ENCODE measurements at regions not wholly inside any gene's neighbourhood (a gene's known extent, or its start where the extent isn't known, plus 50 kb on each side); places are given as distances from the start of the nearest gene placed in this dataset.
A peak's percentile ranks its signal among the peaks of the same experiment; 100 is the strongest.

- peak overlapping the region in 1 of 3 experiments; percentile 52; a peak in 1 of 7 replicates for H3K27ac Mint-ChIP-seq
Measured at GRCh38 chr4:152189451-152190179, 346.3 kb downstream of the FBXW7 start.

More at GRCh38 chr4:152189451-152190179, 346.3 kb downstream of the FBXW7 start:
- no peaks in the 10 kb centered on the region; the same call in 1 of the 2 replicates for H3K27me3 Mint-ChIP-seq (ENCODE audit: low read depth)
- Histone ChIP-seq H3K14ac (ENCODE audit: insufficient read depth, low read length) (no peak overlapping the region), H3K23ac (ENCODE audit: insufficient read length, low read depth, low read length) (no peak overlapping the region), H3K27ac (ENCODE audit: insufficient read length, low read depth, low read length) (no peak overlapping the region), H3K79me2 (ENCODE audit: insufficient read depth, low read length) (no peaks in the 10 kb centered on the region), H3K9me3 (ENCODE audit: control insufficient read depth, low read depth, low read length) (no peaks in the 10 kb centered on the region), H3K56ac (ENCODE audit: insufficient read length, low read depth, low read length) (no peak overlapping the region), H2BK20ac (ENCODE audit: low read depth, low read length, poor library complexity, severe bottlenecking) (no peak overlapping the region), H3K4me2 (ENCODE audit: insufficient read depth, insufficient read length, low read length) (no peak overlapping the region), H4K91ac (ENCODE audit: insufficient read length, low read depth, low read length) (no peak overlapping the region), H2BK120ac (ENCODE audit: low read depth, low read length, poor library complexity, severe bottlenecking) (no peak overlapping the region), H2BK12ac (ENCODE audit: insufficient read length, low read depth, low read length) (no peak overlapping the region), H4K8ac (replicated peaks; ENCODE audit: insufficient read length, low read depth, low read length) (no peak overlapping the region), H2BK15ac (ENCODE audit: low read depth, low read length) (no peak overlapping the region), H3K18ac (ENCODE audit: insufficient read length, low read depth, low read length) (no peak overlapping the region), H2AK5ac (ENCODE audit: insufficient read length, low read length) (no peak overlapping the region), H4K5ac (ENCODE audit: insufficient read length, low read depth, low read length) (no peak overlapping the region), H3K27me3 (ENCODE audit: insufficient read depth, low read length) (no peaks in the 10 kb centered on the region), H3K4me1 (ENCODE audit: insufficient read depth, low read length) (no peaks in the 10 kb centered on the region), H3K9ac (ENCODE audit: extremely low read depth, insufficient read length, low read length) (no peak overlapping the region), H4K20me1 (ENCODE audit: control insufficient read depth, insufficient read depth, insufficient read length) (no peaks in the 10 kb centered on the region), H2BK5ac (ENCODE audit: insufficient read length, low read length) (no peak overlapping the region), H3T11ph (ENCODE audit: low read length) (no peak overlapping the region), H3K79me1 (ENCODE audit: insufficient read depth, low read depth, low read length, poor library complexity, severe bottlenecking) (no peaks in the 10 kb centered on the region), H3K23me2 (ENCODE audit: insufficient read length, low read depth, low read length, poor library complexity, severe bottlenecking) (no peaks in the 10 kb centered on the region), H2AFZ (ENCODE audit: low read length) (no peak overlapping the region), H3K4ac (ENCODE audit: low read depth, low read length) (no peak overlapping the region)
- H3K36me3 Mint-ChIP-seq (ENCODE audit: insufficient read depth in 1 of 3, low read depth in 3 of 3), result no peaks in the 10 kb centered on the region; a peak in 1 of 7 replicates
- DNase-seq, result no peak
- H3K4me3 Mint-ChIP-seq, result no peak overlapping the region
- no CpG with 5 or more reads among the region's 4 CpGs for WGBS (ENCODE audit: extremely low coverage, insufficient read length, low lambda C conversion rate)
- no peaks in the 10 kb centered on the region for H3K4me1 Mint-ChIP-seq
- H3K9me3 Mint-ChIP-seq, result no peaks in the 10 kb centered on the region; a peak in 1 of 5 replicates
- no peak for TF ChIP-seq CTCF (conservative IDR thresholded peaks at IDR 0.05)
